GM23338 (cell line): ENCODE measurements at regions not wholly inside any gene's neighbourhood (a gene's known extent, or its start where the extent isn't known, plus 50 kb on each side); places are given as distances from the start of the nearest gene placed in this dataset.

Experiments used
- EZH2 ChIP-seq: fragments of 200-600 bp; sonication (generic); IDR thresholded peaks from one replicate; pipeline ENCODE4 v1.8.0; 2017; ENCODE audit warnings: antibody characterized with exemption, mild to moderate bottlenecking, low read depth; ENCODE audit not compliant: unreplicated experiment
- EZH2phosphoT487 ChIP-seq: fragments of 200-600 bp; sonication (generic); IDR thresholded peaks from one replicate; pipeline ENCODE4 v1.8.1; 2018; ENCODE audit warnings: antibody characterized with exemption; ENCODE audit not compliant: unreplicated experiment
- TF ChIP-seq, protein P1 (sequence below): IDR thresholded peaks from one replicate; pipeline ENCODE4 v1.6.1; 2018; ENCODE audit warnings: antibody characterized with exemption; ENCODE audit not compliant: unreplicated experiment
- TF ChIP-seq, protein P2 (sequence below), 2 experiments: fragments of 200-600 bp in 1 of 2; sonication (generic) in 1 of 2; conservative IDR thresholded peaks; 2 replicates each; pipeline versions ENCODE4 v1.5.1 to v1.6.1; 2016 to 2017; ENCODE audit warnings: antibody characterized with exemption in 2 of 2, low read depth in 2 of 2, mild to moderate bottlenecking in 2 of 2, moderate library complexity in 1 of 2

DNA sequence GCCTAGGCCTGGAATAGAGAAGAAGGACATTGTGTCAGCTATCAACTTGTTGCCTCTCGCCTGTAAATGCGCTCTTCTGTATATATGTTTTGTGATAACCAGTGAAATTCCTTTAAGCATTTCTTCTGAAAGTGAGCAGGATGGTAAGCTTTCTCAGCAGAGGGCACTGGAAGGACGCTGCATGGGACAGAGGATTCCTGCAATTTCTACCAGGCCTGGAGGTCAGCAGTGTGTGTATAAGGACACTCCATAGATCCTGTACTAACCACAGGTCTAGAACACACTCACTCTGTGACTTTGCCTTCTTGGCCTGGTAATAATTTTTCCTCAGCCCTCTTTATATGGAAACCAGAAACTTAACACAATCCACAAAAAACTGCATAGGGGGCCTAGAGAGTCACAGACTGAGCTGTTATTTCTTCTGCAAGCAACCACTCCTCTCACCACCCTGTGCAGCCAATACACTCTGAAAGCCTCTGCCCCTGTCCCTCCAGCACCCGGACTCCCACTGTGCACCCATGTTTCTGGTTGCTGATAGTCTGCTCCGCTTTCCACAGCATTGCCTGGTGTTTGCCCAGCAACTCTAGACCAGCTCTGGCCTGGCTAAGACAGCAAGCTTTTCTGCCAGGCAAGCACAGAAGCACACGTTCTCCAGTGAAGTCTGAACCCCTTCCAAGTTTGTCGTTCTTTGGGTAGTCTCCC lies 94.0 kb upstream of the RMST start:
- TF ChIP-seq EZH2phosphoT487 (no peak), EZH2 (no peak)
- TF ChIP-seq, protein P1, sequence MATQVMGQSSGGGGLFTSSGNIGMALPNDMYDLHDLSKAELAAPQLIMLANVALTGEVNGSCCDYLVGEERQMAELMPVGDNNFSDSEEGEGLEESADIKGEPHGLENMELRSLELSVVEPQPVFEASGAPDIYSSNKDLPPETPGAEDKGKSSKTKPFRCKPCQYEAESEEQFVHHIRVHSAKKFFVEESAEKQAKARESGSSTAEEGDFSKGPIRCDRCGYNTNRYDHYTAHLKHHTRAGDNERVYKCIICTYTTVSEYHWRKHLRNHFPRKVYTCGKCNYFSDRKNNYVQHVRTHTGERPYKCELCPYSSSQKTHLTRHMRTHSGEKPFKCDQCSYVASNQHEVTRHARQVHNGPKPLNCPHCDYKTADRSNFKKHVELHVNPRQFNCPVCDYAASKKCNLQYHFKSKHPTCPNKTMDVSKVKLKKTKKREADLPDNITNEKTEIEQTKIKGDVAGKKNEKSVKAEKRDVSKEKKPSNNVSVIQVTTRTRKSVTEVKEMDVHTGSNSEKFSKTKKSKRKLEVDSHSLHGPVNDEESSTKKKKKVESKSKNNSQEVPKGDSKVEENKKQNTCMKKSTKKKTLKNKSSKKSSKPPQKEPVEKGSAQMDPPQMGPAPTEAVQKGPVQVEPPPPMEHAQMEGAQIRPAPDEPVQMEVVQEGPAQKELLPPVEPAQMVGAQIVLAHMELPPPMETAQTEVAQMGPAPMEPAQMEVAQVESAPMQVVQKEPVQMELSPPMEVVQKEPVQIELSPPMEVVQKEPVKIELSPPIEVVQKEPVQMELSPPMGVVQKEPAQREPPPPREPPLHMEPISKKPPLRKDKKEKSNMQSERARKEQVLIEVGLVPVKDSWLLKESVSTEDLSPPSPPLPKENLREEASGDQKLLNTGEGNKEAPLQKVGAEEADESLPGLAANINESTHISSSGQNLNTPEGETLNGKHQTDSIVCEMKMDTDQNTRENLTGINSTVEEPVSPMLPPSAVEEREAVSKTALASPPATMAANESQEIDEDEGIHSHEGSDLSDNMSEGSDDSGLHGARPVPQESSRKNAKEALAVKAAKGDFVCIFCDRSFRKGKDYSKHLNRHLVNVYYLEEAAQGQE, result no peak
- TF ChIP-seq, protein P2, sequence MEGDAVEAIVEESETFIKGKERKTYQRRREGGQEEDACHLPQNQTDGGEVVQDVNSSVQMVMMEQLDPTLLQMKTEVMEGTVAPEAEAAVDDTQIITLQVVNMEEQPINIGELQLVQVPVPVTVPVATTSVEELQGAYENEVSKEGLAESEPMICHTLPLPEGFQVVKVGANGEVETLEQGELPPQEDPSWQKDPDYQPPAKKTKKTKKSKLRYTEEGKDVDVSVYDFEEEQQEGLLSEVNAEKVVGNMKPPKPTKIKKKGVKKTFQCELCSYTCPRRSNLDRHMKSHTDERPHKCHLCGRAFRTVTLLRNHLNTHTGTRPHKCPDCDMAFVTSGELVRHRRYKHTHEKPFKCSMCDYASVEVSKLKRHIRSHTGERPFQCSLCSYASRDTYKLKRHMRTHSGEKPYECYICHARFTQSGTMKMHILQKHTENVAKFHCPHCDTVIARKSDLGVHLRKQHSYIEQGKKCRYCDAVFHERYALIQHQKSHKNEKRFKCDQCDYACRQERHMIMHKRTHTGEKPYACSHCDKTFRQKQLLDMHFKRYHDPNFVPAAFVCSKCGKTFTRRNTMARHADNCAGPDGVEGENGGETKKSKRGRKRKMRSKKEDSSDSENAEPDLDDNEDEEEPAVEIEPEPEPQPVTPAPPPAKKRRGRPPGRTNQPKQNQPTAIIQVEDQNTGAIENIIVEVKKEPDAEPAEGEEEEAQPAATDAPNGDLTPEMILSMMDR (conservative IDR thresholded peaks at IDR 0.05; ENCODE audit: low read depth in 2 of 2), result peak in 1 of 2 experiments; percentile 35; a peak in 2 of 4 replicates
